NCI-H1417 (cell line): ENCODE measurements at regions not wholly inside any gene's neighbourhood (a gene's known extent, or its start where the extent isn't known, plus 50 kb on each side); places are given as distances from the start of the nearest gene placed in this dataset.
"Not testable (repeated sequence)": the region's sequence is repeated elsewhere in the genome, so short reads cannot be mapped to it uniquely, and the experiment has no call there.

Source experiments
- DNase-seq, 3 experiments: peaks; one replicate each; lab custom pipeline; 2025; lab: John Stamatoyannopoulos, UW

DNA sequence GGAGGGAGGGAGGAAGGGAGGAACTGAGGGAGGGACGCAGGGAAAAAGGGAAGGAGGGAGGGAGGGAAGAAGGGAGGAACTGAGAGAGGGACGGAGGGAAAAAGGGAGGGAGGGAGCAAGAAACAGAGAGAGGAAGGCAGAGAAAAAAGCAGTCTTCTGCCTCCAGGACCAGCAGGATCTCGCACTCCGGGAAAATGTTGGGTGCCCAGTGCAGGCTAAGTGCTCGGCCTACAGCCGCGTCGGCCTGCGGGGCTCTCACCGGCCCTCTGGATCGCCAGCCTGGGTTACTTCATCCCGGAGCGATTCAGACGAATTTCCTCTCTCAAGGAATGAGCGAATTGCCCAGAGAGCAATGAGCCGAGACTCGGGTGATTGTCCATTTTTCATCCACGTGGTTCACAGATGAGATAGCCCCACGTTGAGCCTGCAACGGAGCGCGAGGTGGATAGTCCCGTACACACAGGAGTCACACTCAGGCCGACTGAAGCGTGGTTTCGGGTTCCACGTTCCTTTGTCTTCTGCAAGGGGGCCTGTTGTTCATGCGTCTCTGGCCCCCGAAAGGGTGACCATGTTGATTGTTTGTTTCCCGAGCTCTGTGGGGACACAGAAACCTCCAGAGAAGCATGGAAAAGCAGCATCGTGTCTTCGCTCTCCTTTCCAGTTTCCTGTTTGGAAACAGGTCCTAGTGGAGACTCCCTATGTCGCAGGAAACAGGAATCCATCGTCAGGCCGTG, 1937.1 kb upstream of the DEFB115 start:
- DNase-seq = not testable (repeated sequence)

DNA sequence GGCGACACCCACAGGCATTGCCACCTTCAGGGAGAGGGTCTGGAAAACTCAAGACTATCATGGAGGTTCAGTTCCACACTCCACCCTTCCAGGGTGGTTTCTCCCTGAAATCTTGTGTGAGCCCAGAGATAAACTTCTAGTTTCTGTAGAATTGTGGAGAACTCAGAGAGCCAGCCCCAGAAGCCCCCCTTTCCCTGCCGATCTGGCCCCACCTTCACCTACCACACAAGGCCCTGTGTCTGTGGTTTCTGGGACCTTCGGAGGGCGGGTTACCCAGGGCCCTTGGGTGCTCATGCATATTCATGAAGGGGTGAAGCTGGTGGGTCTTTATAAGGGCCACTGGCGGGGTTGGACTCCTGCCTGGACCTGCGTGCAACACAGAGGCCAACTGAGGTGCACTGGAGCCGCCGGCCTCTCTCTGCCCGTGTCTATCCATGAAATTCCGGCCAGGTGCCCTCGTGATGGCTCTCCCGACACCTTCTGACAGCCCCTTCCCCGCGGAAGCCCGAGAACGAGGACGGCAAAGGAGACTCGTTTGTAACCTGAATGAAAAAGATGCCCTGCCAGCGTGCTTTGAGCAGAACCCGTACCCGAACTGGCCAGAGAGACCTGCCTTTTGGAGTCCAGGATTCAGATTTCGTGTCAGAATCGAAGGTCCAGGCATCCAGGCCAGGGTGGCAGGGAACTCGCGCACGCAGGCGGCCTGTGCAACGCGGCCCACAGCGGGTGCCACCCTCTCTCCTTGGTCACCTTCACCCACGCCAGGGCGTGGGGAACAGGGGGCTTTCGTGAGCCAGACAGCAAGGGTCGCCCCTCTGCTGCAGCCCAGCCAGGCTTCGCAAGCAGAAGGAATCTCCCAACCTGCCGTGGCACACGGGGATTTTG, 1933.6 kb upstream of the DEFB115 start:
- DNase-seq = not testable (repeated sequence)

DNA sequence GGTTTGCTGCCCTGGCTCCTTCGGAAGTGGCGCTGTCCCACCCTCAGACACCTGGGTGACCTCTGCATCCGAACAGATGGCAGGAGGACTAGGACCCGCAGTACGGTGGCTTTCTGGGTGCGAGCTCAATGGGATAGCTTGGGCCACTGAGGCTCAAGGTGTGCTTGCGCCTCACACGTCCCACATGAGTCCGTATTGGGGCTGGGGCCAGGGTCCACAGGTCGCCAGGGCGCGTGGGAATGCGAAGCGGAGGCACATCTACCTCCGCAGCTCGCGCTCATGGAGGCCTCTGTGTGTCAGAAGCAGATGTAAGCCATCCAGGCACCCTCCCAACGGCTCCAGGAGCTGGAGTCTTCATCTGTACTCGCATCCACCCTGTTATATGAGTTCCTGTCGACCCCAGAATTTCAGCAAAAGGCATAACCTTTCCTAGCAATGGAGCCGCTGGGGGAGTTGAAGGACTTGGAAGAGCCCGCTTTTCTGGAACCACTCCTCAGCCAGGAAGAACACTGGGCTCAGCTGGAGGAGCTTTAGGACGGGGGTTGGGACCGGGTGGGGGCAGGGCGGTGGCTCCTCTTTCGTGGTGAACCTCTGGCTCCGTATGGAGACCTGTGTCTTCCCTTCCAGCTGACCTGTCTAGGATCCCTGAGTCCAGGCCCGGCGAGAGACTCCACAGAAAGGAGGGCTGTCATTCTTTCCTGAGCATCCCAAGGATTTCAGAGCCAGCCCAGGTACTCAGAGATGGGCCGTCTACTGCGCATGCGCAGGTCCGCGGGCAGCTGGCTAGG, 1932.8 kb upstream of the DEFB115 start:
- DNase-seq = not testable (repeated sequence)

DNA sequence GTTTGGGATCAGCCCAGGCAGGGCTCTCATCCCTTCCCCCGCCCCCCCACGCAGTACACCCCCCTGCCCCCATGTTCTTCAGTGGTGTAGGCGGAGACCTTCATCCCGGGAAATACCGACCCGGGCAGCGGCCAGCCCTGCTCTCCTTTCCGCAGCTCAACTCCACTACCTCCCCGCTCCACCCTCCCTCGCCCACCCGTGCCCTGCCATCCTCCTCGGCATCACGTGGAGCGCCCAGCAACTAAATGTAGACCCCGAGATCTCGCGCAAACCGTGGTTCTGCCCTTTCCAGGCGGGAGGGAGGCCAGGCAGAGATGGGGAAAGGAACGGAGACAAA, 1932.2 kb upstream of the DEFB115 start:
- DNase-seq = no peak

DNA sequence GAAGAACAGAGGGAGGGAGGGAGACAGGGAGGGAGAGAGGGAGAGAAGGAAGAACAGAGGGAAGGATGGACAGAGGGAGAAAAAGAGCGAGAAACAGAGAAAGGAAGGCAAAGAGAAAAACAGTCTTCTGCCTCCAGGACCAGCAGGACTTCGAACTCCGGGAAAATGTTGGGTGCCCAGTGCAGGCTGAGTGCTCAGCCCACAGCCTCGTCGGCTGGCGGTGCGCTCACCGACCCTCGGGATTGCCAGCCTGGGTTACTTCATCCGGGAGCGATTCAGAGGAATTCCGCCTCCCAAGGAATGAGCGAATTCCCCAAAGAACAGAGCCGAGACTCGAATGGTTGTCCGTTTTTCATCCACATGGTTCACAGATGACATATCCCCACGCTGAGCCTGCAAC, 1931.7 kb upstream of the DEFB115 start:
- DNase-seq = not testable (repeated sequence)

DNA sequence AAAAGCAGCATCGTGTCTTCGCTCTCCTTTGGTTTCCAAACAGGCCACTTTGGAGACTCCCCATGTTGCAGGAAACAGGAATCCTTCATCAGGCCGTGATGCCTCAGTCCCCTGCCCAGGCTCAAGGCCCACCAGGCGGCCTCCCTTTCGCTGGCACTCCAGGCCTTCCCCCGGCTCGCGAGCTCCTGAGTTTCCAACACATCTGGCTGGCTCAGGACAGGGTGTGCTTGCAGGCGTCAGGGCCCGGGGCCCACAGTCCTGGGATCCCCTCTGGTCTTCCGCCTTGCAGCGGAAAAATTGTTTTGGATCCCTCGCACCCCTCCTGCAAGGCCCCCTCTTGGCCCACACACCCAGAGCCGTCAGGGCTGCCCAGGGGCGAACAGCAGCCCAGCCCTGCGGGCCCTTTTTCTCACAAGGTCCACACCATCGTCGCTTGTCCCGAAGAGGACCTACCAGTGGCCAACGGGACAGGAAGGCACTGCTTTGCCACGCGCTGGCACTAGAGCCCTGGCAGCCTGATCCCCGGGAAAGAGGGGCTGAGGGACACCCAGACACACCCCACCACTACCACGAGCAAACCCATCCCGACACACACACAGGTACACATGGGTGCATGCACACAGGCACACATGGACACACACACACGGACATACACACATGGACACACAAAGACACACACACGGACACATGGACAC, 1930.9 kb upstream of the DEFB115 start:
- DNase-seq = no peak

DNA sequence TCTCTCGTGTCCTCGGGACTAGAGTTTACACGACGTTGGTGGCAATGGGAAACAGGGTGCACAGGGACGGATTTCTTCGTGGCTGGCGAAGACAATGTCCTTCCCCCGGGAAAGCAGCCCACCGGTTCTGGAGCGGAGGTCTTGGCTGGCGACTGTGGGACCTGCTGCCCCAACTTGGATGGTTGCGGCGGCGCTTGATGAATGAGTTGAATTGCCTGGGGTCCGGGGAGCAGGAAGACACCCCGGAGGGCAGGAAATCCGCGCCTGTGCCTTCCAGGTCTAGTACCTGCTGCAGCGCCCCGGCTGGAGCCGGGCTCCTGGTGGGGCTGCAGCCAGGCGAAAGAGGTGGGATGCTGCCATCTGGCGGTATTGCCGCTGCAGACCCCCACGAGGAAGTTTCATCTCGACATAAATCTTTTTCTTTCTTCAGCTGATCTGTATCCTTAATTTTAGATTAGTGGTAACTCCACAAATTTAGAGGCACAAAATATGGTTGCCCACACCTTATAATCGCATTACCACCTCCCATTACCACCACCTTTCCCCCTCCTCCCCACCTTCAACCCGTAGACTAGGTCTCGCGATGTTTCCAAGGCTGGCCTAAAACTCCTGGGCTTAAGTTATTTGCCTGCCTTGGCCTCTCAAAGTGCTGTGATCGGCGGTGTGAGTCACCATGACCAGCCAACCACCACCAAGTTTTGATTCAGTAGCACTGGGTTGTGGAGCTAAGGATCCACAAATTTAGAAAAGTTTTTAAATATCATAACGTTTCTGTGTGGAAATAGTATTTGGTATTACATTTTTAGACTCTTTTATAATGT, 1929.7 kb upstream of the DEFB115 start:
- peak in 2 of 3 experiments; percentile 12 to 41 for DNase-seq

DNA sequence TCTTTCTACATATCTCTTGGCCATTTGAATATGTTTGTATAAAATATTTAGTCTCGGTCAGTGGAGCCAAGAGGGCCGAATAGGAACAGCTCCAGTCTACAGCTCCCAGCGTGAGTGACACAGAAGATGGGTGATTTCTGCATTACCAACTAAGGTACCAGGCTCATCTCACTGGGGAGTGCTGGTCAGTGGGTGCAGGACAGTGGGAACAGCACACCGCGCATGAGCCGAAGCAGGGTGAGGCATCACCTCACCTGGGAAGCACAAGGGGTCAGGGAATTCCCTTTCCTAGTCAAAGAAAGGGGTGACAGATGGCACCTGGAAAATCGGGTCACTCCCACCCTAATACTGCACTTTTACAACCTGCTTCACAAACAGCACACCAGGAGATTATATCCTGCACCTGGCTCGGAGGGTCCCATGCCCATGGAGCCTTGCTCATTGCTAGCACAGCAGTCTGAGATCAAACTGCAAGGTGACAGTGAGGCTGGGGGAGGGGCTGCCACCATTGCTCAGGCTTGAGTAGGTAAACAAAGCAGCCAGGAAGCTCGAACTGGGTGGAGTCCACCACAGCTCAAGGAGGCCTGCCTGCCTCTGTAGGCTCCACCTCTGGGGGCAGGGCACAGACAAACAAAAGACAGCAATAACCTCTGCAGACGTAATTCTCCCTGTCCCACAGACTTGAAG, 1926.9 kb upstream of the DEFB115 start:
- not testable (repeated sequence) for DNase-seq

DNA sequence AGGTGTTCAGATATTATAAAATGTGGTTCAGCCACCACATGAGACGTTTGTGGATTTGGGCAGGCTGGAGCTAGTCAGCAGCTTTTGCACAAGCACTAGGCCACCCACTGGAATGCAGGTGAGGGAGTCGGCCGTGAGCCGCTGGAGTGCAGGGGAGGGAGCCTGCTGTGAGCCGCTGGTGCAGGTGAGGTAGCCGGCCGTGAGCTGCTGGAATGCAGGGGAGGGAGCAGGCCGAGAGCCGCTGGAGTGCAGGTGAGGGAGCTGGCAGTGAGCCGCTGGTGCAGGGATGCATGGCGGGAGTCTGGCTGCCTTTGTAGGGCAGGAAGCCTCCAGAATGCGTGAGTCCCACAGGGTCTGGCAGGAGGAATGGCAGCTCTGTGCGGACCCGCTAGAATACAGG, 1907.6 kb upstream of the DEFB115 start:
- DNase-seq = no peak

DNA sequence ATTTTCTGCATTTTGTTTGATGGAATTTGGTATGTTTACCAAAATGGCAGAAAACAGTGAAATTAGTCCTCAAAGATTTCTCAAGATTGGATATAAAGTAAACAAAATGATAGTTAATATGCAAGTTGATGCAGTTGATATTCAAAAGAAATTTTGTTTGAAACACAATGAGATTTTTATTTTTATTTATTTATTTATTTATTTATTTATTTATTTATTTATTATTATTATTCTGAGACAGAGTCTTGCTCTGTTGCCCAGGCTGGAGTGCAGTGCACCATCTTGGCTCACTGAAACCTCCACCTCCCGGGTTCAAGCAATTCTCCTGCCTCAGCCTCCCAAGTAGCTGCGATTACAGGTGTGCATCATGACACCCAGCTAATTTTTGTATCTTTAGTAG, 1881.5 kb upstream of the DEFB115 start:
- not testable (repeated sequence) for DNase-seq

DNA sequence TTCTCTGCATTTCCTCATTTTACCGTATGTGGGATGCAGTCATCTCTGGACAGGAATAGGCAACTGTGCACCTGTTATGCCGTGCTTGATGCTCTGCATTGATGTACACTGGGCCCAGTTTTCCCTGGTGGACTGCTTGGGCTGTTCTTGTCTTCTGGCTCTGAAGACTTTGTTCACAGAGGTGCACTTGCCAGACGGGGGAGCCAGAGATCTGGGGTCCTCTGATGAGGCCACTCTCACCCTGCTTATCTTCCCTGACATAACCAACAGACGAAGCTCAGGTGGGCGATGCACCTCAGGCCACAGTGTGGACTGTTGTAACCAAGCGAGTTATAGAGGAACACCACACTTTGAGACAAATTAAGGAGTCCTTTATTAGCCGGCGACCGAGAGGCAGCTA, 1864.6 kb upstream of the DEFB115 start:
- DNase-seq = not testable (repeated sequence)

DNA sequence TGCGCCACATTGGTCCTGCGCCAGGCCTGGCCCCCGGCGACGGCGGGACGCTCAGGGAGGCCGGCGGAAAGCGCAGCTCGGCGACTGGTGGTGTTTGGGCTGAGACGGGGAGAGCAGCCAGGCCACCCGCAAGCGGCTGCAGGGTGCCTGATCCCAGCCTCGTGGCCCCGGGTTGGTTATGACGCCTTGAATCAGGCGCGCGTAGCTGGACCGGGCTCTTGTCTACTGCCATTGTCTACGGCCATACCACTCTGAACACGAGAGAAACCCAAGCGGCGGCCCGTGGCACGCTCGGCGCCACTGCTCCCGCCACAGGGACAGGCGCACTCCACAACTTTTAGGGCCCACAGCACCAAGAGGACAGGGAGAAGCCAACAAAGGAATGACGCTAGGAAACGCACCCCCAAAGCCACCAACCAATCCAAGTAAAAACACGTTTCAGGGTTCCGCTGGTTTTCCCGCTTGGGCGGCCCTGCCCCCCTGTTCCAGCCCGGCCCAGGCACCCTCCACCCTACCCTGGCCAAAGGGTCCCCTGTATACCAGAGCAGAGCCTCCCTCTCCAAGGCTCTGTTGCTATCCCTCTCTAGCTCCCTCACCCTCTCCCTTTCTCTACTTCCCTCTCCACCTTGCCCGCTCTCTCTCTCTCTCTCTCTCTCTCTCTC, 1849.3 kb upstream of the DEFB115 start:
- DNase-seq = no peak

DNA sequence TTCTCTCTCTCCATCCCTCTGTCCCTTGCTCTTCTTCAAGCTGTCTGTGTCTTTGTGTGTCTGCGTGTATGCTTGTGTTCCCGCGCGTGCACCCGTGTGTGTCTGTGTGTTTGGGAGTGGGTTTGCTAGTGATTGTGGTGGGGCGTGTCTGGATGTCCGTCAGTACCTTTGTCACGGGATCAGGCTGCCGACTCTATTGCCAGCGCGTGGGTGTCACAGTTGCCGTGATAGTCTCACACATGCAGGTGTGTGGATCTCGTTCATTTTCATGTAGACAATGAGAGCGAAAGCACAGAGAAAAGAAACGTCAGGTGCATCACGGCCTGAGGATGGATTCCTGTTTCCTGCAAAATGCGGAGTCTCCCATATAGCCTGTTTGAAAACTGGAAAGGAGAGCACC, 1848.8 kb upstream of the DEFB115 start:
- DNase-seq = not testable (repeated sequence)

DNA sequence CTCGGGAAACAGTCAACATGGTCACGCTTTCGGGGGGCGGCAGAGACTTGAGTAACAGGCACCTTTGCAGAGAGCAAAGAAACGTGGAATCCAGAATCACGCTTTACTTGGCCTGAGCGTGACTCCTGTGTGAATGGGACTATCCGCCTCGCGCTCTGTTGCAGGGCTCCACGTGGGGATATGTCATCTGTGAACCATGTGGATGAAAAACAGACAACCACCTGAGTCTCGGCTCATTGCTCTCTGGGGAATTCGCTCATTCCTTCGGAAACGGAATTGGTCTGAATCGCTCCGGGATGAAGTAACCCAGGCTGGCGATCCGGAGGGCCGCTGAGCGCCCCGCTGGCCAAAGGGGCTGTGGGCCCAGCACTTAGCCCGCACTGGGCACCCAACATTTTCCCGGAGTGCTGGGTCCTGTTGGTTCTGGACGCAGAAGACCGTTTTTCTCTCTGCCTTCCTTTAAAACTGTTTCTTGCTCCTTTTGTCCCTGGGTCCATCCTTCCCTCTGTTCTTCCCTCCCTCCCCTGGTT, 1848.2 kb upstream of the DEFB115 start:
- not testable (repeated sequence) for DNase-seq

DNA sequence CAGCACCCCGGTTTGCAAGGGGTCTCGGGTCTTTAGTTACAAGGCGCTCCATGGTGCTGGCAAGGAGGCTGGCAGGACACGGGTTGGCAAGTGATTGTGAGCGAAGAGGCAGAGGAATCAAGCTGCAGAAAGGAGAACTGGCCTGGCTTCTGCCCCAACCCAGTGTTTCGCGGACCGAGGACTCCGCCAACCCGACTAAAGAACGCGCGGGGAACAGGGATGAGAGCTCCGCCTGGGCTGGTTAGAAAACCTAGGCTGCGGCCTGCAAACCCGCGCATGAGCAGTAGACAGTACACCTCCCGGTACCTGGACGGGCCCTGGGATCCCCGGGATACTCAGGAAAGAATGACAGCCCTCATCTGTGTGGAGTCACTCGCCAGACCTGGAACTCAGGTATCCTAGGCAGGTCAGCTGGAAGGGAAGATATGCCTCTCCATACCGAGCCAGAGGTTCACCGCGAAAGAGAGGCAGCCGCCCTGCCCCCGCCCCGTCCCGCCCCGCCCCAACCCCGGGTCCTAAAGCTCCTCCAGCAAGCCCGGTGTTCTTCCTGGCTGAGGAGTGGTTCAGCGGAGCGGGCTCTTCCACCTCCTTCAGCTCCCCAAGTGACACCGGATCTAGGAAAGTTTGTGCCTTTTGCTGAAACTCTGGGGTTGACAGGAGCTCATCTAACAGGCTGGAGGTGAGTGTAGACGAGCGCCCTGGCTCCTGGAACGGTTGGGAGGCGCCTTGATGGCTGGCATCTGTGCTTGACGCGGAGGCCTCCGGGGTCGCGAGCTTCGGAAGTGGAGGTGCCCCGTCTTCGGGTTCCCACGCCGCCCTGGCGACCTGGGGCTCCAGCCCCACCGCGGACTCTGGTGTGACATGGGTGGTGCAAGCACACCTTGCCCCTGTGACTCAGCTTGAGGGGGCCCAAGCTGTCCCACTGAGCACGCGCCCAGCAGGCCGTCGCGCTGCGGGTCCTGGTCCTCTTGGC, 1847.3 kb upstream of the DEFB115 start:
- no peak for DNase-seq

DNA sequence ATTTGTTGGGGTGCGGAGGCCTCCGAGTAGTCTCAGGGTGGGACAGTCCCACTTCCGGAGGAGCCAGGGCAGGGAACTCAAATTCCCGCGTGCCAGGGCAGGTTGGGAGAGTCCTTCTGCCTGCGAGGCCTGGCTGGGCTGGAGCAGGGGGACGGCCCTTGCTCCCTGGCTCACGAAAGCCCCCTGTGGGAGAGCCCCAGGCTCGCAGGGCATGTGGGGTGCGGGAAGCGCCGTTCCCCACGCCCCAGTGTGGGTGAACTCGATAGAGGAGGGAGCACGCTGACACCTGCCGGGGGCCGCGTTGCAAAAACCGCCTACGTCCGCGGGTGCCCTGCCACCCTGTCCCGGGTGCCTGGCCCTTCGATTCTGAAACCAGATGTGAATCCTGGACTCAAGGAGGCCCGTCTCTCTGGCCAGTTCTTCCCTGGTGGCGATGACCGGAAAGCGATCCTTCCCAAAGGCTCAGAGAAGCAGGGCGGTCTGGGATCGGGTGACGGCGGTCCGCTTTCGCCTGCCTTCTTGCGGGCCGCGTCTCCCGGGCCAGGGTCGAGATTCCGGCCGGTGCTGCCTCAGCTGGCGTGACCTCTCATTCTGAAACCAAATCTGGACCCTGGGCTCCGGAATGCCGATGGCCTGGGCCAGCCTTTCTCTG, 1846.5 kb upstream of the DEFB115 start:
- no peak for DNase-seq

DNA sequence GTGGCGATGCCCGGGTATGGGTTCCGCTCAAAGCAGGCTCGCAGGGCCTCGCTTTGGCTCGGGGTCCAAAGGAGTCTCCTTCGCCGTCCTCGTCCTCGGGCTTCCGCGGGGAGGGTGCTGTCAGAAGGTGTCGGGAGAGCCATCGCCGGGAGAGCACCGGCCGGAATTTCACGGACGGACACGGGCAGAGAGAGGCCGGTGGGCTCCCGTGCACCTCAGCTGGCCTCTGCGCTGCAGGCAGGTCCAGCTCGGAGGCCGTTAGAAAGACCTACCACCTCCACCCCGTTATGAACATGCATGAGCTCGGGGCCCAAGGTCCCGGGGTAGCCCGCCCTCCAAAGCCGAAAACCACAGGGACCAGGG, 1846.0 kb upstream of the DEFB115 start:
- DNase-seq = not testable (repeated sequence)

DNA sequence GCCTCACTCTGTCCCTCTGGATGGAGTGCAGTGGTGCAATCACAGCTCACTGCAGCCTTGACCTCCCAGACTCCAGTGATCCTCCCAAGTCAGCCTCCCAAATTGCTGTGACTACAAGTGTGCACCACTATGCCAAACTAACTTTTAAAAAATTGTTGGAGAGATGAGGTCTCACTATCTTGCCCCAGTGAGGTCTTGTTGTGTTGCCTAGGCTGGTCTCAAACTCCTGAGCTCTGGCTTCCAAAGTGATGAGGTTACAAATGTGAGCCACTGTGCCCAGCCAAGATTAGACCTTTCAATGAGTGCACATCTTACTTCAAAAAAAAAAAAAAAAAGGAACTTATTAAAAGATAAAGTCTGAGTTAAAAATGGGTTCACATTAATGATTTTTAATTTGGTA, 1838.1 kb upstream of the DEFB115 start:
- DNase-seq = no peak
